ENCODE measurements at regions not wholly inside any gene's neighbourhood (a gene's known extent, or its start where the extent isn't known, plus 50 kb on each side); places are given as distances from the start of the nearest gene placed in this dataset.

GRCh38 chr11:11149671-11150459 is 203.2 kb downstream of the CSNK2A3 start:
- ChIA-PET CTCF (no interaction called here), POLR2A (no interaction called here)
- no peak for TF ChIP-seq TARDBP (IDR thresholded peaks at IDR 0.05)
- DNase-seq (ENCODE audit: extremely low spot score), result no peak

- TF ChIP-seq BHLHE40 (IDR thresholded peaks at IDR 0.05; ENCODE audit: borderline replicate concordance), result no peak
- TF ChIP-seq FOXM1 (IDR thresholded peaks at IDR 0.05; ENCODE audit: borderline replicate concordance), result no peak
- no peak for TF ChIP-seq CTBP1 (IDR thresholded peaks at IDR 0.05; ENCODE audit: borderline replicate concordance)
- TF ChIP-seq ARNT (IDR thresholded peaks at IDR 0.05), result no peak
- no peak for DNase-seq (ENCODE audit: extremely low spot score)
- ChIA-PET CTCF (no interaction called here), POLR2A (no interaction called here)
Observed at GRCh38 chr11:11148596-11148995, 204.5 kb downstream of the CSNK2A3 start.

GRCh38 chr11:11148104-11148509 is 204.9 kb downstream of the CSNK2A3 start:
- POLR2A ChIA-PET, result no interaction called here
- TF ChIP-seq CTBP1 (IDR thresholded peaks at IDR 0.05; ENCODE audit: borderline replicate concordance), result no peak
- no peak for TF ChIP-seq LEF1 (IDR thresholded peaks at IDR 0.05; ENCODE audit: borderline replicate concordance)
- no peak for TF ChIP-seq ZNF384 (IDR thresholded peaks at IDR 0.05)
- TF ChIP-seq SP1 (IDR thresholded peaks at IDR 0.05), result no peak
- no peak for TF ChIP-seq ELF4 (IDR thresholded peaks at IDR 0.05)
- TF ChIP-seq FOXM1 (IDR thresholded peaks at IDR 0.05; ENCODE audit: borderline replicate concordance), result no peak
- TF ChIP-seq HDGF (IDR thresholded peaks at IDR 0.05; ENCODE audit: borderline replicate concordance), result no peak
- no peak for TF ChIP-seq BHLHE40 (IDR thresholded peaks at IDR 0.05; ENCODE audit: borderline replicate concordance)
- TF ChIP-seq FOXK2 (IDR thresholded peaks at IDR 0.05), result no peak
- TF ChIP-seq NFRKB (IDR thresholded peaks at IDR 0.05), result no peak
- TF ChIP-seq ARNT (IDR thresholded peaks at IDR 0.05), result no peak
- TF ChIP-seq L3MBTL2 (conservative IDR thresholded peaks at IDR 0.05), result no peak
- no peak for TF ChIP-seq FOXA1 (IDR thresholded peaks at IDR 0.05)
- no peak for TF ChIP-seq PKNOX1 (IDR thresholded peaks at IDR 0.05)
- no peak for TF ChIP-seq TARDBP (IDR thresholded peaks at IDR 0.05)
- TF ChIP-seq SUZ12 (IDR thresholded peaks at IDR 0.05), result no peak
- CTCF ChIA-PET, result no interaction called here
- DNase-seq (ENCODE audit: extremely low spot score), result no peak

GRCh38 chr11:11146830-11147229 is 206.2 kb downstream of the CSNK2A3 start:
- no peak for DNase-seq (ENCODE audit: extremely low spot score)
- POLR2A ChIA-PET, result no interaction called here
- TF ChIP-seq HDGF (IDR thresholded peaks at IDR 0.05; ENCODE audit: borderline replicate concordance), result no peak
- TF ChIP-seq L3MBTL2 (conservative IDR thresholded peaks at IDR 0.05), result no peak
- TF ChIP-seq FOXM1 (IDR thresholded peaks at IDR 0.05; ENCODE audit: borderline replicate concordance), result no peak
- TF ChIP-seq ELF4 (IDR thresholded peaks at IDR 0.05), result no peak
- TF ChIP-seq BHLHE40 (IDR thresholded peaks at IDR 0.05; ENCODE audit: borderline replicate concordance), result no peak
- TF ChIP-seq SUZ12 (IDR thresholded peaks at IDR 0.05), result no peak
- TF ChIP-seq PKNOX1 (IDR thresholded peaks at IDR 0.05), result no peak
- CTCF ChIA-PET, result no interaction called here

- ChIA-PET CTCF (interaction anchor here (0.5 to 1.5 kb wide), 2 partner anchors 13 to 134 kb away, joined by 3 to 4 read pairs; no protein-coding TSS in a partner anchor), POLR2A (no interaction called here)
- DNase-seq (ENCODE audit: extremely low spot score), result no peak
- TF ChIP-seq PKNOX1 (IDR thresholded peaks at IDR 0.05) (no peak), ELF4 (IDR thresholded peaks at IDR 0.05) (no peak), HDGF (IDR thresholded peaks at IDR 0.05; ENCODE audit: borderline replicate concordance) (no peak), SUZ12 (IDR thresholded peaks at IDR 0.05) (no peak), BHLHE40 (IDR thresholded peaks at IDR 0.05; ENCODE audit: borderline replicate concordance) (no peak), ZNF384 (IDR thresholded peaks at IDR 0.05) (no peak), FOXM1 (IDR thresholded peaks at IDR 0.05; ENCODE audit: borderline replicate concordance) (no peak), CTBP1 (IDR thresholded peaks at IDR 0.05; ENCODE audit: borderline replicate concordance) (no peak), LEF1 (IDR thresholded peaks at IDR 0.05; ENCODE audit: borderline replicate concordance) (no peak), FOXK2 (IDR thresholded peaks at IDR 0.05) (no peak), FOXA1 (IDR thresholded peaks at IDR 0.05) (no peak), ARNT (IDR thresholded peaks at IDR 0.05) (no peak), SP1 (IDR thresholded peaks at IDR 0.05) (no peak)
Observed at GRCh38 chr11:11143849-11144248, 209.2 kb downstream of the CSNK2A3 start.

- POLR2A ChIA-PET, result no interaction called here
- CTCF ChIA-PET, result no interaction called here
- TF ChIP-seq SP1 (IDR thresholded peaks at IDR 0.05) (no peak), FOXA1 (IDR thresholded peaks at IDR 0.05) (no peak), NFRKB (IDR thresholded peaks at IDR 0.05) (no peak), L3MBTL2 (conservative IDR thresholded peaks at IDR 0.05) (no peak), LEF1 (IDR thresholded peaks at IDR 0.05; ENCODE audit: borderline replicate concordance) (no peak), ELF4 (IDR thresholded peaks at IDR 0.05) (no peak), TARDBP (IDR thresholded peaks at IDR 0.05) (no peak), HDGF (IDR thresholded peaks at IDR 0.05; ENCODE audit: borderline replicate concordance) (no peak), CTBP1 (IDR thresholded peaks at IDR 0.05; ENCODE audit: borderline replicate concordance) (no peak)
- DNase-seq (ENCODE audit: extremely low spot score), result no peak
Observed at GRCh38 chr11:11142430-11142829, 210.6 kb downstream of the CSNK2A3 start.
